ENCODE measurements at regions not wholly inside any gene's neighbourhood (a gene's known extent, or its start where the extent isn't known, plus 50 kb on each side); places are given as distances from the start of the nearest gene placed in this dataset.

DNA sequence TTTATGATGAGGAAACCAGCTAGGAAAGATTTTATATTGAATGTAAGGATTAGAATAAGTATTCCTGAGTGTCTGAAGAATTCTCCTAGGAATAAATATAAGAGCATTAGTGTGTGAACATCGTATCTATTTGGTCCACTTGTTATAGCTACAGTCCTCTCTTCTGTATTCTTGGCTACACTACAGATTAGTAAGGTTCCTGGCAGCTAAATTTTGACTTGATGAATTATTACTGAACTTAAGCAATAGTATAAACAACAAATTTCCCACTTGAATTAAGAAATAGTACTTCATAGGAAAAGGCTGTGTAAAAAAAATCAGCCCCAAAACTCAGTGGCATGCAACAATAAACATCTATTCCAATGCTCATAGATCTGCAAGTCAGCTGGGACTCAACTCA is 138.4 kb upstream of the G2E3 start:
- TF ChIP-seq, protein P1, sequence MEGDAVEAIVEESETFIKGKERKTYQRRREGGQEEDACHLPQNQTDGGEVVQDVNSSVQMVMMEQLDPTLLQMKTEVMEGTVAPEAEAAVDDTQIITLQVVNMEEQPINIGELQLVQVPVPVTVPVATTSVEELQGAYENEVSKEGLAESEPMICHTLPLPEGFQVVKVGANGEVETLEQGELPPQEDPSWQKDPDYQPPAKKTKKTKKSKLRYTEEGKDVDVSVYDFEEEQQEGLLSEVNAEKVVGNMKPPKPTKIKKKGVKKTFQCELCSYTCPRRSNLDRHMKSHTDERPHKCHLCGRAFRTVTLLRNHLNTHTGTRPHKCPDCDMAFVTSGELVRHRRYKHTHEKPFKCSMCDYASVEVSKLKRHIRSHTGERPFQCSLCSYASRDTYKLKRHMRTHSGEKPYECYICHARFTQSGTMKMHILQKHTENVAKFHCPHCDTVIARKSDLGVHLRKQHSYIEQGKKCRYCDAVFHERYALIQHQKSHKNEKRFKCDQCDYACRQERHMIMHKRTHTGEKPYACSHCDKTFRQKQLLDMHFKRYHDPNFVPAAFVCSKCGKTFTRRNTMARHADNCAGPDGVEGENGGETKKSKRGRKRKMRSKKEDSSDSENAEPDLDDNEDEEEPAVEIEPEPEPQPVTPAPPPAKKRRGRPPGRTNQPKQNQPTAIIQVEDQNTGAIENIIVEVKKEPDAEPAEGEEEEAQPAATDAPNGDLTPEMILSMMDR (IDR thresholded peaks at IDR 0.05): no peak
- TF ChIP-seq POLR2A (IDR thresholded peaks at IDR 0.05): no peak
- TF ChIP-seq POLR2AphosphoS5 (IDR thresholded peaks at IDR 0.05): no peak

All from upper lobe of left lung (tissue), 4 donors.